IMR-90 (cell line): ENCODE measurements at regions not wholly inside any gene's neighbourhood (a gene's known extent, or its start where the extent isn't known, plus 50 kb on each side); places are given as distances from the start of the nearest gene placed in this dataset.

ENCODE experiments used
- ATAC-seq: fragments of 200-7000 bp; cut with Tn5 transposase; 2 replicates; pipeline ENCODE4 v1.9.1; 2020; ENCODE audit warnings: low read depth, mild to moderate bottlenecking, moderate library complexity
- BruUV-seq: library from RNA; stranded (reverse); fragments of 400-500 nt; replicated peaks from 2 replicates; lab custom pipeline; 2021; lab: Mats Ljungman, UMichigan
- CTCF ChIA-PET: fragments of 300-600 bp; formaldehyde crosslinking; extraction: SDS; loops from one replicate; lab custom pipeline; 2021; ENCODE audit warnings: antibody characterized with exemption; lab: Yijun Ruan, JAX
- POLR2A ChIA-PET: fragments of 300-600 bp; sonication (Branson Sonifier 250); formaldehyde crosslinking; loops from one replicate; lab custom pipeline; 2022; ENCODE audit warnings: antibody characterized with exemption; ENCODE audit not compliant: unreplicated experiment; lab: Charles Lee
- DNase-seq: peaks from one replicate; pipeline ENCODE4 v3.0.0; 2013
- H2AFZ ChIP-seq: replicated peaks from 2 replicates; pipeline ENCODE3; 2013; ENCODE audit warnings: low read length, mild to moderate bottlenecking; ENCODE audit not compliant: poor library complexity
- H2AK5ac ChIP-seq: 2 replicates; pipeline ENCODE4 v1.6.1; 2013; ENCODE audit warnings: low read depth, low read length, inconsistent platforms
- H2AK9ac ChIP-seq: replicated peaks from 2 replicates; pipeline ENCODE3; 2013; ENCODE audit warnings: mild to moderate bottlenecking, low read depth, low read length, moderate library complexity; ENCODE audit not compliant: poor library complexity
- H2BK120ac ChIP-seq: 2 replicates; pipeline ENCODE4 v1.6.1; 2013; ENCODE audit warnings: low read depth, low read length, inconsistent platforms
- H2BK15ac ChIP-seq: 3 replicates; pipeline ENCODE4 v1.6.1; 2013; ENCODE audit warnings: low read depth, low read length, inconsistent platforms
- H2BK20ac ChIP-seq: 2 replicates; pipeline ENCODE4 v1.6.1; 2013; ENCODE audit warnings: low read depth, mild to moderate bottlenecking, inconsistent platforms, low read length, moderate library complexity
- H2BK5ac ChIP-seq: 2 replicates; pipeline ENCODE4 v1.6.1; 2013; ENCODE audit warnings: mild to moderate bottlenecking, low read depth, low read length, inconsistent platforms; ENCODE audit not compliant: poor library complexity, severe bottlenecking
- H3K14ac ChIP-seq: replicated peaks from 2 replicates; pipeline ENCODE4 v1.6.1; 2013; ENCODE audit warnings: low read depth, low read length, inconsistent platforms
- H3K18ac ChIP-seq: 2 replicates; pipeline ENCODE4 v1.6.1; 2013; ENCODE audit warnings: low read depth, low read length, control low read depth
- H3K23ac ChIP-seq: 2 replicates; pipeline ENCODE4 v1.6.1; 2013; ENCODE audit warnings: low read depth, low read length, inconsistent platforms
- H3K27ac ChIP-seq: 2 replicates; pipeline ENCODE4 v1.5.1; 2013; ENCODE audit warnings: mild to moderate bottlenecking, control low read depth, low read length; ENCODE audit not compliant: insufficient read depth
- H3K27me3 ChIP-seq: 2 replicates; pipeline ENCODE4 v1.6.1; 2013; ENCODE audit warnings: low read length; ENCODE audit not compliant: control insufficient read depth, insufficient read depth
- H3K36me3 ChIP-seq: 2 replicates; pipeline ENCODE4 v1.6.1; 2013; ENCODE audit warnings: low read length, mixed read lengths; ENCODE audit not compliant: control insufficient read depth, insufficient read depth
- H3K4ac ChIP-seq: 2 replicates; pipeline ENCODE4 v1.6.1; 2013; ENCODE audit warnings: low read depth, low read length, inconsistent platforms
- H3K4me1 ChIP-seq: 2 replicates; pipeline ENCODE4 v1.6.1; 2013; ENCODE audit warnings: low read length, mixed read lengths; ENCODE audit not compliant: control insufficient read depth, insufficient read depth
- H3K4me2 ChIP-seq: 2 replicates; pipeline ENCODE4 v1.6.1; 2013; ENCODE audit warnings: low read depth, mild to moderate bottlenecking, control low read depth, low read length, moderate library complexity
- H3K4me3 ChIP-seq: 2 replicates; pipeline ENCODE4 v1.5.1; 2013; ENCODE audit warnings: low read depth, mild to moderate bottlenecking, control low read depth, low read length, moderate library complexity; ENCODE audit not compliant: insufficient read depth
- H3K56ac ChIP-seq: 2 replicates; pipeline ENCODE4 v1.6.1; 2013; ENCODE audit warnings: low read length, inconsistent platforms; ENCODE audit not compliant: insufficient read depth; ENCODE audit errors: extremely low read depth
- H3K79me1 ChIP-seq, 2 experiments: 2 replicates each; pipeline ENCODE4 v1.6.1; 2013; ENCODE audit warnings: low read length in 2 of 2, inconsistent platforms in 1 of 2, low read depth in 1 of 2
- H3K9ac ChIP-seq: 2 replicates; pipeline ENCODE4 v1.6.1; 2013; ENCODE audit warnings: low read depth, low read length, control low read depth
- H3K9me1 ChIP-seq: 2 replicates; pipeline ENCODE4 v1.6.1; 2013; ENCODE audit warnings: low read length, inconsistent platforms; ENCODE audit not compliant: insufficient read depth
- H3K9me3 ChIP-seq: 2 replicates; pipeline ENCODE4 v1.6.1; 2013; ENCODE audit warnings: low read length; ENCODE audit not compliant: control insufficient read depth, insufficient read depth
- H4K20me1 ChIP-seq: 2 replicates; pipeline ENCODE4 v1.6.1; 2013; ENCODE audit warnings: low read length, inconsistent platforms; ENCODE audit not compliant: insufficient read depth
- H4K5ac ChIP-seq: 2 replicates; pipeline ENCODE4 v1.6.1; 2013; ENCODE audit warnings: mild to moderate bottlenecking, low read depth, low read length, control low read depth
- H4K8ac ChIP-seq, 2 experiments: 2 replicates each; pipeline ENCODE4 v1.6.1; 2013; ENCODE audit warnings: low read depth in 2 of 2, low read length in 2 of 2, control low read depth in 1 of 2, inconsistent platforms in 1 of 2
- H4K91ac ChIP-seq: 2 replicates; pipeline ENCODE4 v1.6.1; 2013; ENCODE audit warnings: low read depth, low read length, inconsistent platforms; ENCODE audit not compliant: insufficient read depth
- BHLHE40 ChIP-seq: fragments of 150-350 bp; IDR thresholded peaks from 2 replicates; pipeline ENCODE4 v1.6.1; 2016; ENCODE audit warnings: mild to moderate bottlenecking, low read depth, low read length
- POLR2A ChIP-seq: IDR thresholded peaks from 2 replicates; pipeline ENCODE4 v1.6.1; 2012; ENCODE audit warnings: mild to moderate bottlenecking, low read depth, low read length
- SMC3 ChIP-seq: fragments of 150-350 bp; IDR thresholded peaks from 2 replicates; pipeline ENCODE4 v1.6.1; 2016; ENCODE audit warnings: low read depth, mild to moderate bottlenecking, antibody characterized with exemption, low read length, moderate library complexity
- WGBS, 2 experiments: methylation state at CpG; one replicate each; pipeline versions ENCODE4 v1.1.5 to v1.1.7; 2013; ENCODE audit warnings: missing lambda C conversion rate in 2 of 2; ENCODE audit not compliant: insufficient read length in 1 of 2; ENCODE audit errors: extremely low coverage in 2 of 2; 5-methylcytosine and 5-hydroxymethylcytosine counted together
- dilution Hi-C: fragments of 300-500 bp; cut with HindIII; formaldehyde crosslinking; loops from one replicate; pipeline ENCODE4 v1.14.3; 2018; ENCODE audit warnings: low sequenced_read_pairs; ENCODE audit not compliant: unreplicated experiment
- in situ Hi-C: fragments of 300-500 bp; cut with MboI; formaldehyde crosslinking; loops from 3 replicates; pipeline ENCODE4 v1.14.3; 2019; ENCODE audit warnings: low sequenced_read_pairs, inconsistent platforms, mixed read lengths
- intact Hi-C: fragments of 100-400 bp; cut with micrococcal nuclease; formaldehyde crosslinking; loops from 2 replicates; pipeline ENCODE4 v1.10.0; 2022

DNA sequence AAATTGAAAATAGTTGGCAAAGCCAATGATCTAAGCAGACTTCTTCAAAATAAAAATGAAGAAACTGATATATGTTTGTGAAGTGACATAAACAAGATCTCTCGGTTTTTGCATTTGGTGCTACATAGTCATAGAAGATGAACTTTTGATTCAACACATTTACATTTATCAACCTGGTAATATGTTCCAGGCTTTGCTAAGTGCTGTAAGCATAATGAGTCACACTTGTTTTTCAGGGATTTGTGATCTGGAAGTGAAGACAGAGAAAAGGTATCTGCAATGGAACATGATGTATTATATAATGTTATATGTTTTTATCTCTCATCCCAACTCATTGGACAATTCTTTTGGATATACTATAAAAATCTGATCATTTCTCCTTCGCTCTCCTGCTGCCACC, 801.4 kb downstream of the BRINP1 start:
- in situ Hi-C loops = no loop called here
- dilution Hi-C loops = no loop called here
- H2AK5ac ChIP-seq = no peak overlapping the region
- WGBS, 2 experiments = no CpG with 5 or more reads among the region's 2 CpGs
- no peak overlapping the region for H4K91ac ChIP-seq
- ATAC-seq (no peak), DNase-seq (no peak)
- H3K79me1 ChIP-seq = no peaks in the 10 kb centered on the region
- H2AFZ ChIP-seq = no peak overlapping the region
- no peak overlapping the region for H3K9ac ChIP-seq
- no TSS peak for BruUV-seq
- no peak overlapping the region for H3K23ac ChIP-seq
- H2AK9ac ChIP-seq = no peak overlapping the region
- no peaks in the 10 kb centered on the region for H3K27me3 ChIP-seq
- H3K14ac ChIP-seq = no peak overlapping the region
- H2BK120ac ChIP-seq = no peak overlapping the region
- H3K18ac ChIP-seq = no peak overlapping the region
- no peak overlapping the region for H3K4me3 ChIP-seq
- no peak overlapping the region for H2BK5ac ChIP-seq
- TF ChIP-seq POLR2A (no peak), SMC3 (no peak), BHLHE40 (no peak)
- H3K4me1 ChIP-seq = no peaks in the 10 kb centered on the region
- 0 out of 2 replicates have a peak, but pooled peaks cover 5% of the 10 kb centered on the region for H3K9me3 ChIP-seq
- H4K8ac ChIP-seq = no peak overlapping the region
- no peak overlapping the region for H3K56ac ChIP-seq
- no peak overlapping the region for H2BK15ac ChIP-seq
- H3K9me1 ChIP-seq = no peaks in the 10 kb centered on the region
- H4K5ac ChIP-seq = no peak overlapping the region
- no peaks in the 10 kb centered on the region for H3K36me3 ChIP-seq
- no peaks in the 10 kb centered on the region for H4K20me1 ChIP-seq
- no peak overlapping the region for H3K27ac ChIP-seq
- ChIA-PET POLR2A (no interaction called here), CTCF (no interaction called here)
- H3K4me2 ChIP-seq = no peak overlapping the region
- intact Hi-C loops = no loop called here
- no peak overlapping the region for H2BK20ac ChIP-seq
- no peak overlapping the region for H3K4ac ChIP-seq
